ENCODE measurements at regions not wholly inside any gene's neighbourhood (a gene's known extent, or its start where the extent isn't known, plus 50 kb on each side); places are given as distances from the start of the nearest gene placed in this dataset.

GRCh38 chr3:166582236-166582635 is 745.0 kb upstream of the BCHE start:
- TF ChIP-seq CTCF (IDR thresholded peaks at IDR 0.05), result no peak
- no peak for TF ChIP-seq POLR2A (IDR thresholded peaks at IDR 0.05)

All from gastroesophageal sphincter (tissue), 3 donors.